ENCODE measurements at regions not wholly inside any gene's neighbourhood (a gene's known extent, or its start where the extent isn't known, plus 50 kb on each side); places are given as distances from the start of the nearest gene placed in this dataset.

GRCh38 chr2:45068571-45069140 is 59.4 kb upstream of the SIX2 start:
- no peak for DNase-seq (ENCODE audit: low spot score)

GRCh38 chr2:45067859-45068570 is 58.8 kb upstream of the SIX2 start:
- DNase-seq (ENCODE audit: low spot score): no peak
